Islet of Langerhans (tissue), 1 donor: ENCODE measurements at regions not wholly inside any gene's neighbourhood (a gene's known extent, or its start where the extent isn't known, plus 50 kb on each side); places are given as distances from the start of the nearest gene placed in this dataset.

Source experiments
- FAIRE-seq: peaks from one replicate; lab custom pipeline; 2011; peaks lifted over from hg19 to GRCh38; lab: Jason Lieb, UNC

- no peak for FAIRE-seq
Observed at GRCh38 chr7:80347173-80347572, 164.7 kb downstream of the GNAT3 start.

- FAIRE-seq, result no peak
Observed at GRCh38 chr7:80346704-80347103, 165.2 kb downstream of the GNAT3 start.

GRCh38 chr7:80335511-80336231 lies 176.2 kb downstream of the GNAT3 start:
- FAIRE-seq, result no peak

GRCh38 chr7:80334908-80335307 lies 177.0 kb downstream of the GNAT3 start:
- FAIRE-seq, result no peak

GRCh38 chr7:80334196-80334595 lies 177.7 kb downstream of the GNAT3 start:
- FAIRE-seq, result peak; percentile 71

- FAIRE-seq, result no peak
Observed at GRCh38 chr7:80333040-80333439, 178.8 kb downstream of the GNAT3 start.

- FAIRE-seq, result no peak
Observed at GRCh38 chr7:80330434-80330833, 181.4 kb downstream of the GNAT3 start.

GRCh38 chr7:80324032-80324431 lies 187.8 kb downstream of the GNAT3 start:
- FAIRE-seq, result no peak

- FAIRE-seq, result peak; percentile 43
Observed at GRCh38 chr7:80319461-80319860, 184.8 kb downstream of the GNAI1 start.

- no peak for FAIRE-seq
Observed at GRCh38 chr7:80318081-80318480, 183.4 kb downstream of the GNAI1 start.

GRCh38 chr7:80316811-80317210 lies 182.2 kb downstream of the GNAI1 start:
- no peak for FAIRE-seq

- no peak for FAIRE-seq
Observed at GRCh38 chr7:80313716-80314115, 179.1 kb downstream of the GNAI1 start.

GRCh38 chr7:80313067-80313626 lies 178.5 kb downstream of the GNAI1 start:
- FAIRE-seq, result no peak

GRCh38 chr7:80312139-80312661 lies 177.6 kb downstream of the GNAI1 start:
- FAIRE-seq, result no peak

GRCh38 chr7:80311313-80311712 lies 176.7 kb downstream of the GNAI1 start:
- FAIRE-seq, result no peak

- FAIRE-seq, result no peak
Observed at GRCh38 chr7:80309971-80310549, 175.4 kb downstream of the GNAI1 start.

- no peak for FAIRE-seq
Observed at GRCh38 chr7:80309377-80309776, 174.7 kb downstream of the GNAI1 start.

- peak; percentile 100 for FAIRE-seq
Observed at GRCh38 chr7:80307227-80307856, 172.7 kb downstream of the GNAI1 start.

GRCh38 chr7:80303315-80303714 lies 168.7 kb downstream of the GNAI1 start:
- FAIRE-seq, result no peak

GRCh38 chr7:80302636-80303035 lies 168.0 kb downstream of the GNAI1 start:
- no peak for FAIRE-seq

- peak; percentile 24 for FAIRE-seq
Observed at GRCh38 chr7:80302078-80302477, 167.4 kb downstream of the GNAI1 start.

- peak; percentile 90 for FAIRE-seq
Observed at GRCh38 chr7:80298201-80298600, 163.6 kb downstream of the GNAI1 start.

- FAIRE-seq, result no peak
Observed at GRCh38 chr7:80294346-80294745, 159.7 kb downstream of the GNAI1 start.
